HL-60 (cell line): ENCODE measurements at regions not wholly inside any gene's neighbourhood (a gene's known extent, or its start where the extent isn't known, plus 50 kb on each side); places are given as distances from the start of the nearest gene placed in this dataset.
A peak's percentile ranks its signal among the peaks of the same experiment; 100 is the strongest.

ENCODE experiments used
- DNase-seq, 2 experiments: peaks; one replicate each; pipeline ENCODE4 v3.0.0-alpha.2; 2010 to 2020; ENCODE audit warnings: low read depth in 1 of 2, low spot score in 1 of 2
- H3K27ac ChIP-seq: fragments of 250-450 bp; sonication (Bioruptor Pico); replicated peaks from 2 replicates; pipeline ENCODE4 v1.5.1; 2020; ENCODE audit warnings: mild to moderate bottlenecking, moderate library complexity
- H3K27me3 ChIP-seq: fragments of 250-450 bp; sonication (Bioruptor Pico); 2 replicates; pipeline ENCODE4 v1.5.1; 2021; ENCODE audit warnings: mild to moderate bottlenecking, moderate library complexity; ENCODE audit not compliant: insufficient read depth, poor library complexity, severe bottlenecking
- H3K4me3 ChIP-seq: replicated peaks from 2 replicates; pipeline ENCODE4 v1.5.1; 2011; ENCODE audit warnings: mild to moderate bottlenecking, control low read depth, low read length; ENCODE audit not compliant: insufficient read depth
- GABPA ChIP-seq: IDR thresholded peaks from 2 replicates; pipeline ENCODE4 v1.6.1; 2012; ENCODE audit warnings: low read depth
- POLR2AphosphoS5 ChIP-seq: IDR thresholded peaks from 2 replicates; pipeline ENCODE4 v1.6.1; 2012; ENCODE audit warnings: low read depth
- SPI1 ChIP-seq: IDR thresholded peaks from 2 replicates; pipeline ENCODE4 v1.6.1; 2012; ENCODE audit warnings: low read depth, mild to moderate bottlenecking, borderline replicate concordance
- TF ChIP-seq, protein P1 (sequence below): IDR thresholded peaks from one replicate; pipeline ENCODE4 v1.5.1; 2011; ENCODE audit warnings: low read length, control low read depth, inconsistent platforms; ENCODE audit not compliant: insufficient read depth
- TF ChIP-seq, protein P2 (sequence below): IDR thresholded peaks from 2 replicates; pipeline ENCODE4 v1.6.1; 2012; ENCODE audit warnings: low read depth; ENCODE audit not compliant: insufficient replicate concordance

DNA sequence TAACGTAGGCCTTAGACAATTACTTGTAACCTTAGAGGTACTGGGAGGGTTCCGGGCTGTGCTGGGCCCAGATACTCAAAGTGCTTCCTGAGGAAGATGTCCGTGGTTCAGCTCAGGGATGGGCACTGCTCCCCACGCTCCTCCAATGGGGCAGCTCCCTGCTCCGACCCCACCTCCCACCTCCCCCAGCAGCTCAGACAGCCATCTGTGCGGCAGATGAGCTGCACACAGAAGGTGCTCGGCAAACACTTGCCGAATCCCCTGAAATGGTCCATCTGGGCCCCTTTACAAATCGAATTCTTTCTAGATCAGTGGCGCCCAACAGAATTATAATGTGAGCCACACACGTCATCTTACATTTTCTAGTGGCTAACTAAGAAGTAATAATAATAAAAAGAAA lies 242.4 kb upstream of the RAB4A start:
- DNase-seq: no peak
- H3K27ac ChIP-seq: peak overlapping the region; percentile 94
- no peak overlapping the region for H3K4me3 ChIP-seq
- no peaks in the 10 kb centered on the region for H3K27me3 ChIP-seq
- TF ChIP-seq, protein P1, sequence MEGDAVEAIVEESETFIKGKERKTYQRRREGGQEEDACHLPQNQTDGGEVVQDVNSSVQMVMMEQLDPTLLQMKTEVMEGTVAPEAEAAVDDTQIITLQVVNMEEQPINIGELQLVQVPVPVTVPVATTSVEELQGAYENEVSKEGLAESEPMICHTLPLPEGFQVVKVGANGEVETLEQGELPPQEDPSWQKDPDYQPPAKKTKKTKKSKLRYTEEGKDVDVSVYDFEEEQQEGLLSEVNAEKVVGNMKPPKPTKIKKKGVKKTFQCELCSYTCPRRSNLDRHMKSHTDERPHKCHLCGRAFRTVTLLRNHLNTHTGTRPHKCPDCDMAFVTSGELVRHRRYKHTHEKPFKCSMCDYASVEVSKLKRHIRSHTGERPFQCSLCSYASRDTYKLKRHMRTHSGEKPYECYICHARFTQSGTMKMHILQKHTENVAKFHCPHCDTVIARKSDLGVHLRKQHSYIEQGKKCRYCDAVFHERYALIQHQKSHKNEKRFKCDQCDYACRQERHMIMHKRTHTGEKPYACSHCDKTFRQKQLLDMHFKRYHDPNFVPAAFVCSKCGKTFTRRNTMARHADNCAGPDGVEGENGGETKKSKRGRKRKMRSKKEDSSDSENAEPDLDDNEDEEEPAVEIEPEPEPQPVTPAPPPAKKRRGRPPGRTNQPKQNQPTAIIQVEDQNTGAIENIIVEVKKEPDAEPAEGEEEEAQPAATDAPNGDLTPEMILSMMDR: no peak
- TF ChIP-seq, protein P2, sequence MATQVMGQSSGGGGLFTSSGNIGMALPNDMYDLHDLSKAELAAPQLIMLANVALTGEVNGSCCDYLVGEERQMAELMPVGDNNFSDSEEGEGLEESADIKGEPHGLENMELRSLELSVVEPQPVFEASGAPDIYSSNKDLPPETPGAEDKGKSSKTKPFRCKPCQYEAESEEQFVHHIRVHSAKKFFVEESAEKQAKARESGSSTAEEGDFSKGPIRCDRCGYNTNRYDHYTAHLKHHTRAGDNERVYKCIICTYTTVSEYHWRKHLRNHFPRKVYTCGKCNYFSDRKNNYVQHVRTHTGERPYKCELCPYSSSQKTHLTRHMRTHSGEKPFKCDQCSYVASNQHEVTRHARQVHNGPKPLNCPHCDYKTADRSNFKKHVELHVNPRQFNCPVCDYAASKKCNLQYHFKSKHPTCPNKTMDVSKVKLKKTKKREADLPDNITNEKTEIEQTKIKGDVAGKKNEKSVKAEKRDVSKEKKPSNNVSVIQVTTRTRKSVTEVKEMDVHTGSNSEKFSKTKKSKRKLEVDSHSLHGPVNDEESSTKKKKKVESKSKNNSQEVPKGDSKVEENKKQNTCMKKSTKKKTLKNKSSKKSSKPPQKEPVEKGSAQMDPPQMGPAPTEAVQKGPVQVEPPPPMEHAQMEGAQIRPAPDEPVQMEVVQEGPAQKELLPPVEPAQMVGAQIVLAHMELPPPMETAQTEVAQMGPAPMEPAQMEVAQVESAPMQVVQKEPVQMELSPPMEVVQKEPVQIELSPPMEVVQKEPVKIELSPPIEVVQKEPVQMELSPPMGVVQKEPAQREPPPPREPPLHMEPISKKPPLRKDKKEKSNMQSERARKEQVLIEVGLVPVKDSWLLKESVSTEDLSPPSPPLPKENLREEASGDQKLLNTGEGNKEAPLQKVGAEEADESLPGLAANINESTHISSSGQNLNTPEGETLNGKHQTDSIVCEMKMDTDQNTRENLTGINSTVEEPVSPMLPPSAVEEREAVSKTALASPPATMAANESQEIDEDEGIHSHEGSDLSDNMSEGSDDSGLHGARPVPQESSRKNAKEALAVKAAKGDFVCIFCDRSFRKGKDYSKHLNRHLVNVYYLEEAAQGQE: no peak

DNA sequence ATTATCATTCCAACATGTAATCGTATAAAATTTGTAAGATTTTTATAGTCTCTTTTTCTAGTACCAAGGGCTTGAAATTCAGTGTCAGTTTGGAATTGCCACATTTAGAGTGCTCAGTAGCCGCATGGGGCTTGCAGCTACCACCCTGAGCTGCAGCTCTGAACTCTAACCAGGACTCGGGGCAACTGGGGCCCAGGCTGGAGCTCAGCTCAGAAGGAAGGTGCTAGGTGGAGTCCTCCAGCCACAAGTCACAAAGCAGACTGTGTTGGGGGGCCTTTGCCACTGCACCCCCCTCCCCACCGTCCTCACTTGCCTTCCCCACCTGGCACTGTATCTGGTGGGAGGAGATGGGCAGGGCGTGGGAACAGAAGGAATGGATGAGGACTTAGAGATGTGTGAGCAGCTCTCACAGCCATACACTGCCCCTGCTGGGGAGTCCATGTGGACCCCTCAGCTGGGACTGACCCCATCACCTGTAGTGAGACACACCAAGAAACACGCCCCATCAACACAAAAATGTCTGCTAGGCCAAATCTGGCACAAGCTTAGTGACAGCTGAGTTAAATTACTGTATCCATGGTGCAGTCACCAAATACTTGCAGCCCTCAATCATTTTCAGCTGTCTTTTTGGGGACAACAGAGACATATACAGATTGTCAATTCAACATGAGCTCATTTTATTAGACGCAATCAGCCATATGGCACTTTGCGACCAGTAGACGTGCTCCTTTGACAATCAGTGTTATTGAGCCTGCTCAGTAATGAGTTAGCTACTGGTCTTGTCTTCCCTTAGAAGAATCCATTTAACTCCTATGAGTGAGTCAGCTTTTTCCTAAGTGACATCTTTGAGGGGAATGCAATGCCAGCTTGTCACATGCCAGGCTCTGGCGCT lies 241.7 kb upstream of the RAB4A start:
- DNase-seq: no peak
- TF ChIP-seq, protein P1: no peak
- no peak for TF ChIP-seq GABPA
- TF ChIP-seq, protein P2: no peak
- H3K27me3 ChIP-seq: no peaks in the 10 kb centered on the region
- H3K4me3 ChIP-seq: no peak overlapping the region
- H3K27ac ChIP-seq: peak overlapping the region; percentile 94

DNA sequence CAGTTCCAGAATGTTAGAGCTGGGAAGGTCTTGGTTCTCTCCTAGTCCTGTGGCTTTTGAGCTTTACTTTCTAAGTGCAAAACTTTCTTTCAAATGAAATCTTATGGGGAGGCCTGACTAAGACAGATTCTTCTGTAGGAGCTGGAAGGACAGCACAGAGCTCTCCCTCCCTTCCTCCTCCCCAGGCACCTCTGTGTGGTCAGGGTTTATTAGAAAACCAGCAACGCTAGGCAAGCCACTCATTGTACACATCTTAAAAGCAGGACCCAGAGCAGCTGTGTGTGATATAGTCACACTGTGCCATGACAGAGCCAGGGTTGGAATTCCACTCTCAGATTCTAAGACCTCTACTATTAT lies 241.1 kb upstream of the RAB4A start:
- H3K27ac ChIP-seq: peak overlapping the region; percentile 94
- no peak overlapping the region for H3K4me3 ChIP-seq
- H3K27me3 ChIP-seq: no peaks in the 10 kb centered on the region
- no peak for TF ChIP-seq GABPA
- TF ChIP-seq, protein P1: no peak
- TF ChIP-seq POLR2AphosphoS5: no peak
- TF ChIP-seq, protein P2: no peak
- no peak for TF ChIP-seq SPI1
- DNase-seq: no peak
